GM23248 (cell line): ENCODE measurements at regions not wholly inside any gene's neighbourhood (a gene's known extent, or its start where the extent isn't known, plus 50 kb on each side); places are given as distances from the start of the nearest gene placed in this dataset.

Experiments
- EZH2 ChIP-seq: fragments of 200-600 bp; sonication (generic); IDR thresholded peaks from 2 replicates; pipeline ENCODE4 v1.6.1; 2018; ENCODE audit warnings: antibody characterized with exemption, mild to moderate bottlenecking; ENCODE audit not compliant: insufficient read depth, poor library complexity, severe bottlenecking
- EZH2phosphoT487 ChIP-seq: fragments of 200-600 bp; sonication (generic); IDR thresholded peaks from 2 replicates; pipeline ENCODE4 v1.6.1; 2018; ENCODE audit warnings: antibody characterized with exemption, moderate library complexity, mild to moderate bottlenecking, low read depth; ENCODE audit not compliant: insufficient read depth

GRCh38 chr2:189982087-189982486, 80.4 kb downstream of the MSTN start:
- no peak for TF ChIP-seq EZH2
- TF ChIP-seq EZH2phosphoT487 = no peak
